Caco-2 (cell line): ENCODE measurements at regions not wholly inside any gene's neighbourhood (a gene's known extent, or its start where the extent isn't known, plus 50 kb on each side); places are given as distances from the start of the nearest gene placed in this dataset.

Experiments used
- BruUV-seq: library from RNA; stranded (reverse); fragments of 400-500 nt; replicated peaks from 2 replicates; lab custom pipeline; 2021; lab: Mats Ljungman, UMichigan
- CTCF ChIA-PET: fragments of 300-600 bp; sonication (Branson Sonifier 250); formaldehyde crosslinking; loops from one replicate; lab custom pipeline; 2022; ENCODE audit warnings: antibody characterized with exemption; lab: Charles Lee
- POLR2A ChIA-PET: fragments of 300-600 bp; sonication (Branson Sonifier 250); formaldehyde crosslinking; loops from one replicate; lab custom pipeline; 2022; ENCODE audit warnings: antibody characterized with exemption; lab: Charles Lee
- DNase-seq, 2 experiments: peaks; one replicate each; pipeline versions ENCODE4 v3.0.0 to v3.0.0-alpha.2; 2020 to 2022
- H3K27me3 ChIP-seq: replicated peaks from 2 replicates; pipeline ENCODE4 v1.6.0; 2011; ENCODE audit warnings: low read length; ENCODE audit not compliant: control insufficient read depth, insufficient read depth
- H3K36me3 ChIP-seq: 2 replicates; pipeline ENCODE4 v1.5.1; 2011; ENCODE audit warnings: low read length; ENCODE audit not compliant: control insufficient read depth, insufficient read depth
- H3K4me1 ChIP-seq: fragments of 250-450 bp; sonication (Bioruptor Pico); 2 replicates; pipeline ENCODE4 v1.5.1; 2020; ENCODE audit warnings: mild to moderate bottlenecking
- H3K4me3 ChIP-seq: 2 replicates; pipeline ENCODE4 v1.5.1; 2011; ENCODE audit warnings: low read depth, mild to moderate bottlenecking, control low read depth, low read length
- H3K9me3 ChIP-seq: fragments of 250-450 bp; sonication (Bioruptor Pico); 2 replicates; pipeline ENCODE4 v1.5.1; 2020; ENCODE audit warnings: mild to moderate bottlenecking, moderate library complexity
- H3K27ac Mint-ChIP-seq: one replicate; pipeline ENCODE4 v1.8.0; 2022; ENCODE audit warnings: mixed read lengths; ENCODE audit not compliant: unreplicated experiment
- H3K27me3 Mint-ChIP-seq: one replicate; pipeline ENCODE4 v1.8.0; 2022; ENCODE audit warnings: mixed read lengths; ENCODE audit not compliant: insufficient read depth, unreplicated experiment
- H3K36me3 Mint-ChIP-seq: one replicate; pipeline ENCODE4 v1.8.0; 2022; ENCODE audit warnings: mild to moderate bottlenecking, mixed read lengths; ENCODE audit not compliant: insufficient read depth, unreplicated experiment
- H3K4me1 Mint-ChIP-seq: one replicate; pipeline ENCODE4 v1.8.0; 2022; ENCODE audit warnings: low read depth, mixed read lengths; ENCODE audit not compliant: unreplicated experiment
- H3K4me3 Mint-ChIP-seq: one replicate; pipeline ENCODE4 v1.8.0; 2022; ENCODE audit warnings: mild to moderate bottlenecking, moderate library complexity, mixed read lengths; ENCODE audit not compliant: unreplicated experiment
- H3K9me3 Mint-ChIP-seq: one replicate; pipeline ENCODE4 v1.8.0; 2022; ENCODE audit warnings: mixed read lengths; ENCODE audit not compliant: unreplicated experiment
- intact Hi-C: fragments of 100-400 bp; cut with micrococcal nuclease; formaldehyde crosslinking; loops from one replicate; pipeline ENCODE4 v1.10.0; 2022; ENCODE audit not compliant: unreplicated experiment
- TF ChIP-seq, protein P1 (sequence below), 2 experiments: fragments of 200-600 bp in 1 of 2; IDR thresholded peaks; 1 replicate in 1 of 2; 2 replicates in 1 of 2; pipeline versions ENCODE4 v1.5.1 to v1.8.0; 2011 to 2022; ENCODE audit warnings: antibody characterized with exemption in 1 of 2, control low read depth in 1 of 2, inconsistent platforms in 1 of 2, low read depth in 1 of 2, low read length in 1 of 2, mild to moderate bottlenecking in 1 of 2, moderate library complexity in 1 of 2; ENCODE audit not compliant: insufficient read depth in 1 of 2, severe bottlenecking in 1 of 2, unreplicated experiment in 1 of 2

- H3K4me1 Mint-ChIP-seq = no peaks in the 10 kb centered on the region
- Histone ChIP-seq H3K9me3 (no peaks in the 10 kb centered on the region), H3K4me3 (no peak overlapping the region), H3K4me1 (no peaks in the 10 kb centered on the region), H3K36me3 (no peaks in the 10 kb centered on the region), H3K27me3 (no peaks in the 10 kb centered on the region)
- intact Hi-C loops = no loop called here
- CTCF ChIA-PET = no interaction called here
- no peak overlapping the region for H3K4me3 Mint-ChIP-seq
- POLR2A ChIA-PET = no interaction called here
- no peak for DNase-seq
- H3K27me3 Mint-ChIP-seq = no peaks in the 10 kb centered on the region
- H3K27ac Mint-ChIP-seq = no peak overlapping the region
- TF ChIP-seq, protein P1, sequence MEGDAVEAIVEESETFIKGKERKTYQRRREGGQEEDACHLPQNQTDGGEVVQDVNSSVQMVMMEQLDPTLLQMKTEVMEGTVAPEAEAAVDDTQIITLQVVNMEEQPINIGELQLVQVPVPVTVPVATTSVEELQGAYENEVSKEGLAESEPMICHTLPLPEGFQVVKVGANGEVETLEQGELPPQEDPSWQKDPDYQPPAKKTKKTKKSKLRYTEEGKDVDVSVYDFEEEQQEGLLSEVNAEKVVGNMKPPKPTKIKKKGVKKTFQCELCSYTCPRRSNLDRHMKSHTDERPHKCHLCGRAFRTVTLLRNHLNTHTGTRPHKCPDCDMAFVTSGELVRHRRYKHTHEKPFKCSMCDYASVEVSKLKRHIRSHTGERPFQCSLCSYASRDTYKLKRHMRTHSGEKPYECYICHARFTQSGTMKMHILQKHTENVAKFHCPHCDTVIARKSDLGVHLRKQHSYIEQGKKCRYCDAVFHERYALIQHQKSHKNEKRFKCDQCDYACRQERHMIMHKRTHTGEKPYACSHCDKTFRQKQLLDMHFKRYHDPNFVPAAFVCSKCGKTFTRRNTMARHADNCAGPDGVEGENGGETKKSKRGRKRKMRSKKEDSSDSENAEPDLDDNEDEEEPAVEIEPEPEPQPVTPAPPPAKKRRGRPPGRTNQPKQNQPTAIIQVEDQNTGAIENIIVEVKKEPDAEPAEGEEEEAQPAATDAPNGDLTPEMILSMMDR (IDR thresholded peaks at IDR 0.05; ENCODE audit: insufficient read depth in 1 of 2, low read depth in 1 of 2, low read length in 1 of 2, severe bottlenecking in 1 of 2, unreplicated experiment in 1 of 2) = no peak
- no TSS peak for BruUV-seq
- H3K9me3 Mint-ChIP-seq = no peaks in the 10 kb centered on the region
- no peaks in the 10 kb centered on the region for H3K36me3 Mint-ChIP-seq
Observed at GRCh38 chr3:106806964-106807363, 570.3 kb upstream of the CCDC54 start.

DNA sequence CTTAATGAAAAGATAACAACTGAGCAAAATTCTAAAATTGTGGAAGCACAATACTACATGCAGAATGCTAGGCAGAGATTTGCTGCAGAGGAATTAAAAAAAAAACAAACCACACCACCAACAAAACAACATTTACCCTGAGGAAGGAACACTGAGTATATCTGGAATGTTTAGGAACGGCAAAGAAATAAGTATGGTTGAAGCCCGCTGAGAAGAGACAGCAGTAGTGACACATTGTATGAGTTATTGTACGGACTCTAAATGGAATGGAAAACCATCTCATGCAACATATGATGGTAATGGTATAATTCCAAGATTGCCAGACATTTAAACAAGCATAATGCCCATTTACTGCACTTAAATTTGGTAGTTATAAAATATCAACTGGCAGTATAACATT is 568.2 kb upstream of the CCDC54 start:
- Mint-ChIP-seq H3K9me3 (no peaks in the 10 kb centered on the region), H3K27ac (no peak overlapping the region), H3K4me1 (no peaks in the 10 kb centered on the region), H3K36me3 (no peaks in the 10 kb centered on the region), H3K27me3 (no peaks in the 10 kb centered on the region), H3K4me3 (no peak overlapping the region)
- intact Hi-C loops = no loop called here
- ChIA-PET CTCF (no interaction called here), POLR2A (no interaction called here)
- H3K27me3 ChIP-seq = no peaks in the 10 kb centered on the region
- no TSS peak for BruUV-seq
- TF ChIP-seq, protein P1 (IDR thresholded peaks at IDR 0.05; ENCODE audit: insufficient read depth in 1 of 2, low read depth in 1 of 2, low read length in 1 of 2, severe bottlenecking in 1 of 2, unreplicated experiment in 1 of 2) = no peak
- DNase-seq = no peak
- no peaks in the 10 kb centered on the region for H3K36me3 ChIP-seq
- no peaks in the 10 kb centered on the region for H3K9me3 ChIP-seq
- no peak overlapping the region for H3K4me3 ChIP-seq
- no peaks in the 10 kb centered on the region for H3K4me1 ChIP-seq

GRCh38 chr3:106809623-106810299 is 567.5 kb upstream of the CCDC54 start:
- H3K9me3 ChIP-seq = no peaks in the 10 kb centered on the region
- Mint-ChIP-seq H3K27me3 (no peaks in the 10 kb centered on the region), H3K36me3 (no peaks in the 10 kb centered on the region), H3K27ac (no peak overlapping the region), H3K4me3 (no peak overlapping the region), H3K9me3 (no peaks in the 10 kb centered on the region), H3K4me1 (no peaks in the 10 kb centered on the region)
- H3K36me3 ChIP-seq = no peaks in the 10 kb centered on the region
- ChIA-PET CTCF (interaction anchor here (0.6 kb wide), 1 partner anchor 64 kb away, joined by 5 read pairs; no protein-coding TSS in a partner anchor), POLR2A (no interaction called here)
- no peak for DNase-seq
- intact Hi-C loops = no loop called here
- H3K4me3 ChIP-seq = no peak overlapping the region
- H3K4me1 ChIP-seq = no peaks in the 10 kb centered on the region
- no peaks in the 10 kb centered on the region for H3K27me3 ChIP-seq
- no TSS peak for BruUV-seq
- TF ChIP-seq, protein P1 (IDR thresholded peaks at IDR 0.05; ENCODE audit: insufficient read depth in 1 of 2, low read depth in 1 of 2, low read length in 1 of 2, severe bottlenecking in 1 of 2, unreplicated experiment in 1 of 2) = no peak
